Fibroblast of lung (primary cell): ENCODE measurements at regions not wholly inside any gene's neighbourhood (a gene's known extent, or its start where the extent isn't known, plus 50 kb on each side); places are given as distances from the start of the nearest gene placed in this dataset.

Source experiments
- DNase-seq, 2 donors: peaks; one replicate each; pipeline versions ENCODE4 v3.0.0 to v3.0.0-alpha.2; 2010; ENCODE audit warnings: low read depth in 2 of 2
- H2AFZ ChIP-seq: 2 replicates; pipeline ENCODE4 v1.5.1; 2012; ENCODE audit warnings: low read length, control low read depth, inconsistent platforms
- H3K27ac ChIP-seq: 2 replicates; pipeline ENCODE4 v1.5.1; 2011; ENCODE audit warnings: low read length, control low read depth; ENCODE audit not compliant: insufficient read depth
- H3K27me3 ChIP-seq: 2 replicates; pipeline ENCODE4 v1.5.1; 2011; ENCODE audit warnings: mild to moderate bottlenecking, low read length; ENCODE audit not compliant: control insufficient read depth, insufficient read depth
- H3K36me3 ChIP-seq: 2 replicates; pipeline ENCODE4 v1.5.1; 2011; ENCODE audit warnings: low read length; ENCODE audit not compliant: control insufficient read depth, insufficient read depth
- H3K4me1 ChIP-seq: 2 replicates; pipeline ENCODE4 v1.5.1; 2011; ENCODE audit warnings: low read length; ENCODE audit not compliant: control insufficient read depth, insufficient read depth; ENCODE audit errors: extremely low read depth
- H3K4me2 ChIP-seq: 2 replicates; pipeline ENCODE4 v1.5.1; 2011; ENCODE audit warnings: low read length, control low read depth; ENCODE audit not compliant: insufficient read depth; ENCODE audit errors: extremely low read depth
- H3K4me3 ChIP-seq, 4 experiments: fragments of 200-600 bp in 1 of 4; sonication (generic) in 1 of 4; replicated peaks in 1 of 4; 2 replicates each; pipeline ENCODE4 v1.5.1; 2011 to 2016; ENCODE audit warnings: low read length in 4 of 4, low read depth in 3 of 4, mild to moderate bottlenecking in 3 of 4, control low read depth in 2 of 4, inconsistent platforms in 1 of 4, mixed read lengths in 1 of 4; ENCODE audit not compliant: insufficient read depth in 1 of 4; ENCODE audit errors: control extremely low read depth in 1 of 4
- H3K79me2 ChIP-seq: 2 replicates; pipeline ENCODE4 v1.5.1; 2012; ENCODE audit warnings: mild to moderate bottlenecking, low read length, inconsistent platforms; ENCODE audit not compliant: control insufficient read depth, insufficient read depth
- H3K9ac ChIP-seq: 2 replicates; pipeline ENCODE4 v1.5.1; 2011; ENCODE audit warnings: mild to moderate bottlenecking, low read length, control low read depth; ENCODE audit not compliant: insufficient read depth
- H3K9me3 ChIP-seq: 2 replicates; pipeline ENCODE4 v1.5.1; 2012; ENCODE audit warnings: low read depth, low read length; ENCODE audit not compliant: control insufficient read depth, insufficient read depth
- H4K20me1 ChIP-seq: 2 replicates; pipeline ENCODE4 v1.5.1; 2011; ENCODE audit warnings: low read length; ENCODE audit not compliant: control insufficient read depth, insufficient read depth; ENCODE audit errors: extremely low read depth
- EZH2 ChIP-seq: IDR thresholded peaks from 2 replicates; pipeline ENCODE4 v1.5.1; 2012; ENCODE audit warnings: low read length, control low read depth, mild to moderate bottlenecking; ENCODE audit errors: missing control alignments
- TF ChIP-seq, protein P1 (sequence below), 2 donors: IDR thresholded peaks in 1 of 2; conservative IDR thresholded peaks in 1 of 2; 1 replicate in 1 of 2; 2 replicates in 1 of 2; pipeline ENCODE4 v1.5.1; 2011 to 2012; ENCODE audit warnings: low read length in 2 of 2, control low read depth in 1 of 2, inconsistent platforms in 1 of 2, low read depth in 1 of 2, mild to moderate bottlenecking in 1 of 2

DNA sequence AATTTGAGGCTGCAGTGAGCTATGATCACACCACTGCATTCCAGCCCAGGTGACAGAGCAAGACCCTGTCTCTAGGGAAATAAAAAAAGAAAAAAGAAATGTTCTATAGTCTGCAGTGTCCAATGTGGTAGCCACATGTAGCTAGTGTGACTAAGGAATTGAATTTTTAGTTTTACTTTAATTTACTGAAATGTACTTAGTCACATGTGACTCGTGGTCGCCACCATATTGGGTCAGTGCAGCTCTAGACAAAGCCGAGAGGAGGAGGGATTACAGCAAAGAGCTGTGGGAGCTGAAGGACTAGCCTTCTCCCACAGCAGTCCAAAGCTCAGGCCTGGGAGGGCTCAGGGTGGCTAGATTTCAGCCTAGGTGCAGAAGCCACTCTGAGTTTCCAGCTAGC lies 65.9 kb upstream of the NTRK3 start:
- no peaks in the 10 kb centered on the region for H3K79me2 ChIP-seq
- H3K27ac ChIP-seq, result no peak overlapping the region
- H2AFZ ChIP-seq, result no peak overlapping the region
- H3K9ac ChIP-seq, result no peak overlapping the region
- H3K36me3 ChIP-seq, result no peaks in the 10 kb centered on the region
- no peaks in the 10 kb centered on the region for H4K20me1 ChIP-seq
- no peaks in the 10 kb centered on the region for H3K9me3 ChIP-seq
- H3K4me2 ChIP-seq, result no peak overlapping the region
- no peaks in the 10 kb centered on the region for H3K27me3 ChIP-seq
- H3K4me1 ChIP-seq, result no peaks in the 10 kb centered on the region
- no peak overlapping the region for H3K4me3 ChIP-seq
- DNase-seq, result peak in 1 of 2 donors; percentile 36
- TF ChIP-seq, protein P1, sequence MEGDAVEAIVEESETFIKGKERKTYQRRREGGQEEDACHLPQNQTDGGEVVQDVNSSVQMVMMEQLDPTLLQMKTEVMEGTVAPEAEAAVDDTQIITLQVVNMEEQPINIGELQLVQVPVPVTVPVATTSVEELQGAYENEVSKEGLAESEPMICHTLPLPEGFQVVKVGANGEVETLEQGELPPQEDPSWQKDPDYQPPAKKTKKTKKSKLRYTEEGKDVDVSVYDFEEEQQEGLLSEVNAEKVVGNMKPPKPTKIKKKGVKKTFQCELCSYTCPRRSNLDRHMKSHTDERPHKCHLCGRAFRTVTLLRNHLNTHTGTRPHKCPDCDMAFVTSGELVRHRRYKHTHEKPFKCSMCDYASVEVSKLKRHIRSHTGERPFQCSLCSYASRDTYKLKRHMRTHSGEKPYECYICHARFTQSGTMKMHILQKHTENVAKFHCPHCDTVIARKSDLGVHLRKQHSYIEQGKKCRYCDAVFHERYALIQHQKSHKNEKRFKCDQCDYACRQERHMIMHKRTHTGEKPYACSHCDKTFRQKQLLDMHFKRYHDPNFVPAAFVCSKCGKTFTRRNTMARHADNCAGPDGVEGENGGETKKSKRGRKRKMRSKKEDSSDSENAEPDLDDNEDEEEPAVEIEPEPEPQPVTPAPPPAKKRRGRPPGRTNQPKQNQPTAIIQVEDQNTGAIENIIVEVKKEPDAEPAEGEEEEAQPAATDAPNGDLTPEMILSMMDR (conservative IDR thresholded peaks at IDR 0.05 in 1 of 2, IDR thresholded peaks at IDR 0.05 in 1 of 2; ENCODE audit: low read depth in 1 of 2, low read length in 2 of 2), result no peak
- no peak for TF ChIP-seq EZH2

DNA sequence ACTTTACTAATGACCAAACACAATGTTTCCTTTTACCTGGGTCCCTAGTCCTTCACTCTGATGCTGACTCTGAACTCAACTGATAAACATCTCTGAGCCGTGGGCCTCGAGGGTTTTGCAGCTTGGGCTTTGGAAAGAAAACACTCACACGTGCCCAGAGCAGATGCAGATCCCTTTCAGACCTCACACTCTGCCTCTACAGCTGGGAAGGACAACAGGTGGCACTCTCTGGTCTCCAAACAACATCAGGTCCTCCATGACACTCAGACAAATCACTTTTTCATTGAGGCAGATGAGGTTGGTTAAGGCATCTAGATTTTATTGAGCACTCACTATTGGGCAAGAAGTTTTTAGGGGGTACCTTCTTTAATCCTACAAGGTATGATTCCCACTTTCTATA lies 64.7 kb upstream of the NTRK3 start:
- Histone ChIP-seq H3K79me2 (no peaks in the 10 kb centered on the region), H4K20me1 (no peaks in the 10 kb centered on the region), H3K27me3 (no peaks in the 10 kb centered on the region), H3K4me2 (no peak overlapping the region), H3K4me1 (no peaks in the 10 kb centered on the region), H3K9me3 (no peaks in the 10 kb centered on the region), H3K27ac (no peak overlapping the region), H2AFZ (no peak overlapping the region), H3K9ac (no peak overlapping the region), H3K36me3 (no peaks in the 10 kb centered on the region), H3K4me3 (no peak overlapping the region)
- TF ChIP-seq, protein P1 (conservative IDR thresholded peaks at IDR 0.05 in 1 of 2, IDR thresholded peaks at IDR 0.05 in 1 of 2; ENCODE audit: low read depth in 1 of 2, low read length in 2 of 2), result no peak
- TF ChIP-seq EZH2, result no peak
- no peak for DNase-seq

DNA sequence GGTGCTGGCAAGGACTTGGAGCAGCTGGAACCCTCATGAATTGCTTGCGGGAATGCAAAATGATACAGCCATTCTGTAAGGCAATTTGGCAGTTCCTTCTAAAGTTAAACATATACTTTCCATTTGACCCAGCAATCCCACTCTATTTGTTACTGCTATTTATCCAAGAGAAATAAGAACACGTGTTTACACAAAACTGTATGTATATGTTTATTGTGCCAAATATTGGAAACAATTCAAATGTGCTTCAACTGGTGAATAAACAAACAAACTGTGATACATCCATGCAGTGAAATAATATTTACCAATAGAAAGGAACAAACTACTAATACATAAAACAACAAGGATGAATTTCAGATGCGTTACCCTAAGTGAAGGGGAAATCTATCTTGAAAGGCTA lies 60.0 kb upstream of the NTRK3 start:
- H3K9me3 ChIP-seq, result no peaks in the 10 kb centered on the region
- no peaks in the 10 kb centered on the region for H3K79me2 ChIP-seq
- no peak overlapping the region for H3K4me2 ChIP-seq
- no peaks in the 10 kb centered on the region for H4K20me1 ChIP-seq
- no peak overlapping the region for H3K9ac ChIP-seq
- H2AFZ ChIP-seq, result no peak overlapping the region
- H3K4me3 ChIP-seq, result no peak overlapping the region
- no peak overlapping the region for H3K27ac ChIP-seq
- no peaks in the 10 kb centered on the region for H3K36me3 ChIP-seq
- no peaks in the 10 kb centered on the region for H3K27me3 ChIP-seq
- DNase-seq, result no peak
- no peaks in the 10 kb centered on the region for H3K4me1 ChIP-seq
- TF ChIP-seq EZH2, result no peak
- TF ChIP-seq, protein P1 (conservative IDR thresholded peaks at IDR 0.05 in 1 of 2, IDR thresholded peaks at IDR 0.05 in 1 of 2; ENCODE audit: low read depth in 1 of 2, low read length in 2 of 2), result no peak
